ENCODE measurements at regions not wholly inside any gene's neighbourhood (a gene's known extent, or its start where the extent isn't known, plus 50 kb on each side); places are given as distances from the start of the nearest gene placed in this dataset.

DNA sequence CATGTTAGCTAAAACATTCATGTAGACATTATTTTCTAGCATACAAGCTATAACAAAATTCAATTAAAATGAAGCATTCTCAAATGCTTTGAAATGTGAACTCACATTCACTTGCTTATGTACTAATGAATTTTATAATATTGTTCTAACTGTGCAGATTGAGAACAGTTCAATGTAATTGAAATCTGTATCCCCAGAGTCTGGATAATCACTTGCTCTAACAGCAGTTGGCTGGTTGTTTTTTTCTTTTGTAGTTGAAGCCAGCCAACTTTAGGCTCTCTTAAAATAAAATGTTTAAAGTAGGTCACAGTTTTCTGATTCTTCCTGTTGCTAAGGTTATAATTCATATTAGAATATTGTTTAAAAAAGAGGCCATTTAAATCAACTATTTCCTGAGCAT, 438.9 kb downstream of the NAF1 start:
- no peak for DNase-seq
- Histone ChIP-seq H3K36me3 (no peaks in the 10 kb centered on the region), H3K27me3 (no peaks in the 10 kb centered on the region), H3K9me3 (no peaks in the 10 kb centered on the region), H3K4me1 (no peaks in the 10 kb centered on the region), H3K27ac (no peak overlapping the region), H3K4me3 (no peak overlapping the region)
- TF ChIP-seq, protein P1, sequence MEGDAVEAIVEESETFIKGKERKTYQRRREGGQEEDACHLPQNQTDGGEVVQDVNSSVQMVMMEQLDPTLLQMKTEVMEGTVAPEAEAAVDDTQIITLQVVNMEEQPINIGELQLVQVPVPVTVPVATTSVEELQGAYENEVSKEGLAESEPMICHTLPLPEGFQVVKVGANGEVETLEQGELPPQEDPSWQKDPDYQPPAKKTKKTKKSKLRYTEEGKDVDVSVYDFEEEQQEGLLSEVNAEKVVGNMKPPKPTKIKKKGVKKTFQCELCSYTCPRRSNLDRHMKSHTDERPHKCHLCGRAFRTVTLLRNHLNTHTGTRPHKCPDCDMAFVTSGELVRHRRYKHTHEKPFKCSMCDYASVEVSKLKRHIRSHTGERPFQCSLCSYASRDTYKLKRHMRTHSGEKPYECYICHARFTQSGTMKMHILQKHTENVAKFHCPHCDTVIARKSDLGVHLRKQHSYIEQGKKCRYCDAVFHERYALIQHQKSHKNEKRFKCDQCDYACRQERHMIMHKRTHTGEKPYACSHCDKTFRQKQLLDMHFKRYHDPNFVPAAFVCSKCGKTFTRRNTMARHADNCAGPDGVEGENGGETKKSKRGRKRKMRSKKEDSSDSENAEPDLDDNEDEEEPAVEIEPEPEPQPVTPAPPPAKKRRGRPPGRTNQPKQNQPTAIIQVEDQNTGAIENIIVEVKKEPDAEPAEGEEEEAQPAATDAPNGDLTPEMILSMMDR (IDR thresholded peaks at IDR 0.05): no peak
- no peak for TF ChIP-seq EP300 (IDR thresholded peaks at IDR 0.05)
- no peak for TF ChIP-seq POLR2AphosphoS5 (IDR thresholded peaks at IDR 0.05)
- no peak for TF ChIP-seq POLR2A (IDR thresholded peaks at IDR 0.05)
- intact Hi-C loops (cut with DNase I): no loop called here

DNA sequence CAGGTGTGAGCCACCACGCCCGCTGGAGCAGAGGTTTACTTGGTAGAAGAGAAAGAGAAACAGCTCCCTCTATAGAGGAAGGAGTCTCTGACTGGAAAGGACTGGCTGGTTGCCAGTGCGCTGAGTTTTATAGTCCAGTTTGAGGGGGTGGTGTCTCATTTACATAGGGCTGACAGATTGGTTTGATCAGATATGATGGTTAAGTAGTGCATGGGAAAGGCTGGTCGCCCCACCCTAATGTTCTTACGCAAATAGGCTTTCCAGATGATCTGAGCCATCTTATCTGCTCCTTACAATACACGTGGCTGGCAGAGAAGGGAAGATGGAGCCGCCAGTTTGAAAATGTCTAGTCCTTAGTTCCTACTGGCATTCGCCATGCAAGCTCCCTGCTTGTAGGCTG, 439.5 kb downstream of the NAF1 start:
- intact Hi-C loops (cut with DNase I): no loop called here
- no peaks in the 10 kb centered on the region for H3K36me3 ChIP-seq
- no peaks in the 10 kb centered on the region for H3K27me3 ChIP-seq
- H3K27ac ChIP-seq: no peak overlapping the region
- DNase-seq: no peak
- H3K4me1 ChIP-seq: no peaks in the 10 kb centered on the region
- H3K9me3 ChIP-seq: no peaks in the 10 kb centered on the region
- H3K4me3 ChIP-seq: no peak overlapping the region
- 72 to 88% methylated on average over 8 of the region's 8 CpGs for WGBS, 2 donors
- TF ChIP-seq POLR2AphosphoS5 (IDR thresholded peaks at IDR 0.05) (no peak), EP300 (IDR thresholded peaks at IDR 0.05) (no peak), POLR2A (IDR thresholded peaks at IDR 0.05) (no peak)
- TF ChIP-seq, protein P1 (IDR thresholded peaks at IDR 0.05): no peak

DNA sequence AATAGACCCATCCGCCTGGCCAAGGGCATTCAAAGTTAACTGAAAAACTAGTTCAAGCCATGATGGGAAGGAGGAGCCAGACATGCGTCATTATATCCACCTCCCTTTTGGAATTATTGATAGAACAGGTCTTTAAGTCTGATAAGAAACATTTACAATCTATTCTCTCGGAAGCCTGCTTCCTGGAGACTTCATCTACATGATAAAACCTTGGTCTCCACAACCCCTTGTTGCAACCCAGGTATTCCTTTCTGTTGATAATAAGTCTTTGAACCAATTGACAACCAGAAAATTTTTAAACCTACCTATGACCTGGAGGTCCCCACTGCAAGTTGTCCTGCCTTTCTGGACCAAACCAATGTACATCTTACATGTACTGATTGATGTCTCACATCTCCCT, 451.3 kb downstream of the NAF1 start:
- no peak overlapping the region for H3K4me3 ChIP-seq
- no peaks in the 10 kb centered on the region for H3K9me3 ChIP-seq
- no peak overlapping the region for H3K27ac ChIP-seq
- TF ChIP-seq, protein P1 (IDR thresholded peaks at IDR 0.05): no peak
- TF ChIP-seq EP300 (IDR thresholded peaks at IDR 0.05): no peak
- H3K27me3 ChIP-seq: no peaks in the 10 kb centered on the region
- WGBS, 2 donors: 46 to 77% methylated on average over 3 of the region's 3 CpGs
- intact Hi-C loops (cut with DNase I): no loop called here
- no peaks in the 10 kb centered on the region for H3K36me3 ChIP-seq
- no peaks in the 10 kb centered on the region for H3K4me1 ChIP-seq
- no peak for DNase-seq

GRCh38 chr4:162707962-162708361, 458.7 kb downstream of the NAF1 start:
- intact Hi-C loops (cut with DNase I): no loop called here
- H3K27ac ChIP-seq: no peak overlapping the region
- DNase-seq: no peak

GRCh38 chr4:162706632-162707031, 460.1 kb downstream of the NAF1 start:
- no peaks in the 10 kb centered on the region for H3K27me3 ChIP-seq
- 68 to 75% methylated on average over 1 of the region's 1 CpG for WGBS, 2 donors
- no peak overlapping the region for H3K27ac ChIP-seq
- H3K4me3 ChIP-seq: no peak overlapping the region
- no peaks in the 10 kb centered on the region for H3K36me3 ChIP-seq
- H3K4me1 ChIP-seq: no peaks in the 10 kb centered on the region
- no peaks in the 10 kb centered on the region for H3K9me3 ChIP-seq
- intact Hi-C loops (cut with DNase I): no loop called here
- no peak for TF ChIP-seq EP300 (IDR thresholded peaks at IDR 0.05)
- TF ChIP-seq, protein P1 (IDR thresholded peaks at IDR 0.05): no peak
- TF ChIP-seq POLR2AphosphoS5 (IDR thresholded peaks at IDR 0.05): no peak
- no peak for TF ChIP-seq POLR2A (IDR thresholded peaks at IDR 0.05)
- no peak for DNase-seq

More at GRCh38 chr4:162707962-162708361, 458.7 kb downstream of the NAF1 start:
- no peaks in the 10 kb centered on the region for H3K4me1 ChIP-seq
- TF ChIP-seq EP300 (IDR thresholded peaks at IDR 0.05): no peak
- no peak for TF ChIP-seq POLR2AphosphoS5 (IDR thresholded peaks at IDR 0.05)
- TF ChIP-seq, protein P1 (IDR thresholded peaks at IDR 0.05): no peak
- no peak for TF ChIP-seq POLR2A (IDR thresholded peaks at IDR 0.05)
- H3K27me3 ChIP-seq: no peaks in the 10 kb centered on the region
- no peak overlapping the region for H3K4me3 ChIP-seq
- H3K36me3 ChIP-seq: no peaks in the 10 kb centered on the region
- no peaks in the 10 kb centered on the region for H3K9me3 ChIP-seq
